ENCODE measurements at regions not wholly inside any gene's neighbourhood (a gene's known extent, or its start where the extent isn't known, plus 50 kb on each side); places are given as distances from the start of the nearest gene placed in this dataset.

DNA sequence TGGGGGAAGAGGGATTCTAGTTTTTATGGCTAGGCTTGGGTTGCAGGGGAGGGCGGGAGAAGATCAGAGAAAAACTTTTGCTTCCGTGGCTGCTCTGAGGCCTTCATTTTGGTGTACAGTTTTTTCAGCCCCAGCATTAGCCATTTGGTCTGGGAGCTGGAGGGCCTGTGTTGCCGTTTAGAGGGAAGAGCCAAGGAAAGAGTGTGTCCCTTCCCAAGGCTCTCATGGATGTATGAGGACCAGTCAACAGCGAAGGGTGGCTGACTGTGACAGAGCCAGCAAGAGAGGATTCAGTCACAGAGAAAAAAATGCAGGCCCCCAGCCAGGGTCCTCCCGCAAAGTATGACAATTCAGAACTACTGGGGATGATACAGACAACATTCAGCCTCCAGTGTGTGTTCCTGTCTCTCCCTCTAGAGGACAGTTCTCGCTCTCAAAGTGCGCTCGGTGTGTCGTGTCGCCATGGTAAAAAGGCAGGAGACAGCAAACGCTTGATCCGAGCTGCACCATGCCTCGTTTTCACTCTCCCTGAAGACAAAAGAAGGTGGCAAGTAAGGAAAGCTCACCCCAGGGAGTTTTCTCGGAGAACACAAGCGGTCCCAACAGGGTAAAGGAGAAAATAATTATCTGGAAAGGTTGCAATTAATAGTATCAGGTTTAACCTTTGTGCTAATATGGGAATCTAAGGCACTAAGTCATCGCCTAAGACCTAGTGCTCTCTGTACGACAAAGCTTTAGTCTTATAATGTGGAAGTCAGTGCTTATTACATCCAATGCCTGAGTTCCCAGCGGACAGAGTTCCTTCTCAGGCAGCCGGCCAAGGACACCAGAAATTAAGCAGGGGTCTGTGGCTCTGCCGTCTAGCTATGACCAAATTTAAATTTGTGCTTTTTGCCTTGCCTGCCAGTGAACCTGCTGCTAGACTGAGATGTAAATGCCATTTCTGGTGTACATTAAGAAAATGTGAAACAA lies 157.3 kb upstream of the PLXNC1 start:
- H3K27ac ChIP-seq: no peak overlapping the region
- ATAC-seq: peak; percentile 38
- intact Hi-C loops (cut with DNase I): no loop called here
- no peak for TF ChIP-seq POLR2A (IDR thresholded peaks at IDR 0.05)
- TF ChIP-seq, protein P1, sequence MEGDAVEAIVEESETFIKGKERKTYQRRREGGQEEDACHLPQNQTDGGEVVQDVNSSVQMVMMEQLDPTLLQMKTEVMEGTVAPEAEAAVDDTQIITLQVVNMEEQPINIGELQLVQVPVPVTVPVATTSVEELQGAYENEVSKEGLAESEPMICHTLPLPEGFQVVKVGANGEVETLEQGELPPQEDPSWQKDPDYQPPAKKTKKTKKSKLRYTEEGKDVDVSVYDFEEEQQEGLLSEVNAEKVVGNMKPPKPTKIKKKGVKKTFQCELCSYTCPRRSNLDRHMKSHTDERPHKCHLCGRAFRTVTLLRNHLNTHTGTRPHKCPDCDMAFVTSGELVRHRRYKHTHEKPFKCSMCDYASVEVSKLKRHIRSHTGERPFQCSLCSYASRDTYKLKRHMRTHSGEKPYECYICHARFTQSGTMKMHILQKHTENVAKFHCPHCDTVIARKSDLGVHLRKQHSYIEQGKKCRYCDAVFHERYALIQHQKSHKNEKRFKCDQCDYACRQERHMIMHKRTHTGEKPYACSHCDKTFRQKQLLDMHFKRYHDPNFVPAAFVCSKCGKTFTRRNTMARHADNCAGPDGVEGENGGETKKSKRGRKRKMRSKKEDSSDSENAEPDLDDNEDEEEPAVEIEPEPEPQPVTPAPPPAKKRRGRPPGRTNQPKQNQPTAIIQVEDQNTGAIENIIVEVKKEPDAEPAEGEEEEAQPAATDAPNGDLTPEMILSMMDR (IDR thresholded peaks at IDR 0.05): no peak
- no peaks in the 10 kb centered on the region for H3K36me3 ChIP-seq (replicated peaks in 1 of 2; ENCODE audit: insufficient read depth in 1 of 2, low read depth in 2 of 2)
- H3K27me3 ChIP-seq: no peaks in the 10 kb centered on the region
- peak in 3 of 4 donors; percentile 15 to 27 (median 16) for DNase-seq
- H3K4me3 ChIP-seq: no peak overlapping the region
- H3K4me1 ChIP-seq: no peaks in the 10 kb centered on the region
- 36 to 51% methylated on average over 20 of the region's 20 CpGs for WGBS, 2 donors
- H3K9me3 ChIP-seq: no peaks in the 10 kb centered on the region

DNA sequence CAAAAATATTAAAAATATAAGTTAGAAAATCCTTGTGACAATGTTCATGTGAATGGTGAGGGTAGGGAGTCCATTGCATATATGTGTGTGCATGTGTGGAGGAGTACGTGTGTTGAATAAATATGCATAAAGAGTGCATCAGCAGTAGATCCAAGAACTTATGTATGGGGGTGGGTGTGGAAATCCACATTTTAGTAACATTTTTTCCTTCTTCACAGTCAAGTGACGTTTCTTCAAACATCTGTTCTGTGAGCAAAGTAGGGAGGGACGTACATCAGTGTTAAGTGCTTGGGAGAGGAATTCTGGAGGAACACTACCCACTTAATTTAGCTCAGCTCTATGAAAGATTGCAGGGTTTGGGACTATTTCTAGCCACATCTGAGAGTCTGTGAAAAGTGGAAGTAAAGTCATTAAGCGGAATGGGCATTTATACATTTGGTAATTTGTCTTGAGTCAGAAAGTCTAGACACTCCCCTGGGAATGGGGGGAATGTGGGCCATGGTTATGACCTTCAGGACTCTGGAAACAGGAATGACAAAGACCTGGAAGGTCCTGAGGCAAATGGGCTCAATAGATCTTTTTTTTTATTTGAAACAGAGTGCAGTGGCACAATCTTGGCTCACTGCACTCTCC lies 156.4 kb upstream of the PLXNC1 start:
- Histone ChIP-seq H3K27me3 (no peaks in the 10 kb centered on the region), H3K4me3 (no peak overlapping the region), H3K27ac (no peak overlapping the region), H3K36me3 (replicated peaks in 1 of 2; ENCODE audit: insufficient read depth in 1 of 2, low read depth in 2 of 2) (no peaks in the 10 kb centered on the region), H3K4me1 (no peaks in the 10 kb centered on the region), H3K9me3 (no peaks in the 10 kb centered on the region)
- ATAC-seq: no peak
- 68 to 73% methylated on average over 4 of the region's 4 CpGs for WGBS, 2 donors
- intact Hi-C loops (cut with DNase I): no loop called here
- TF ChIP-seq POLR2A (IDR thresholded peaks at IDR 0.05): no peak
- TF ChIP-seq, protein P1 (IDR thresholded peaks at IDR 0.05): no peak
- DNase-seq: no peak

DNA sequence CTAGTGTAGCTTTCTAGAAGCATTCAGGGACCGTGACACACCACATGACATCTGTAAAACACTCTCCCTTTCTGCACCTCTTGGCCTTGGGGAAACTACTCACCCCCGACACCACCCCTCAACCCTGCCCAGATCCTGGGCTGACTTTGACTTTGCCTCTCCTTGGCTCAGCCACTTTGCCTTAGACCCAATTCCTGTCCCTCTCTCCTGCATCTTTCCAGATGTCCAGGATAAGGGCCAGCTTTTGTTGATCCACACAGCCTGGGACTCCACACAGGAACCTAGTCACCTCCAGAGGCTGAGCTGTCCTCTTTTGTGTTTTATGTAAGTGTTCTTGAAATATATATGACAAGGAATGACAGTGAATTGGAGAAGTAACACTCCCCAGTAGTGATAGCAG lies 153.7 kb upstream of the PLXNC1 start:
- Histone ChIP-seq H3K27me3 (no peaks in the 10 kb centered on the region), H3K4me1 (no peaks in the 10 kb centered on the region), H3K4me3 (no peak overlapping the region), H3K27ac (no peak overlapping the region), H3K36me3 (replicated peaks in 1 of 2; ENCODE audit: insufficient read depth in 1 of 2, low read depth in 2 of 2) (no peaks in the 10 kb centered on the region), H3K9me3 (peaks cover 0 to 3% (median 0%) of the 10 kb centered on the region in 3 donors)
- DNase-seq (no peak), ATAC-seq (no peak)
- TF ChIP-seq, protein P1 (IDR thresholded peaks at IDR 0.05): no peak
- no peak for TF ChIP-seq POLR2A (IDR thresholded peaks at IDR 0.05)
- intact Hi-C loops (cut with DNase I): no loop called here
- WGBS, 2 donors: 46 to 52% methylated on average over 2 of the region's 2 CpGs

DNA sequence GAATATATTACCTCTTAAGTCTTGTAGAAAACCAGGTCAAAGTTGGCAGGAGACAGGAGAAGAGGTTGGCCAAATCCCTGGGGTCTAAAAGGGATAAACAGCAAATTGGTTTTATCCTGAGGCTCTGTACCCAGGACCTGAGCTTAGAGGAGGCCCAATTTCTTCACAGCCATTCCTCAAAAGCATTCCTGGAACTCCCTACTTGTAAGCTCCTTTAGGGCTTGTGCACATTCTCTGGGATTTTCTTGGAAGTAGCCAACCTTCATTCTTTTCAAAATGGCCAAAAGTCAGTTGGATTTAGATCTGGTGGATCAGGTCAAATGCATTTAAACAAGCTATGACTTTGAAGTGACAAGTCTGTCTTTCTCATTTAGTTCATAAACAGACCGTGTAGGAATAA lies 152.1 kb upstream of the PLXNC1 start:
- no peak overlapping the region for H3K27ac ChIP-seq
- H3K4me1 ChIP-seq: no peaks in the 10 kb centered on the region
- TF ChIP-seq, protein P1 (IDR thresholded peaks at IDR 0.05): no peak
- no peak for TF ChIP-seq POLR2A (IDR thresholded peaks at IDR 0.05)
- intact Hi-C loops (cut with DNase I): no loop called here
- no peaks in the 10 kb centered on the region for H3K27me3 ChIP-seq
- H3K9me3 ChIP-seq: peaks cover 0 to 3% (median 0%) of the 10 kb centered on the region in 3 donors
- H3K4me3 ChIP-seq: no peak overlapping the region
- DNase-seq (no peak), ATAC-seq (no peak)
- WGBS, 2 donors: 21 to 53% methylated on average over 1 of the region's 1 CpG
- H3K36me3 ChIP-seq (replicated peaks in 1 of 2; ENCODE audit: insufficient read depth in 1 of 2, low read depth in 2 of 2): no peaks in the 10 kb centered on the region
